Dendritic cell treated with granulocyte-macrophage colony-stimulating factor and Interleukin-4, amounts not matched to agents 40 ng/mL and 50 ng/mL, for 4 days (primary cell): ENCODE measurements at regions not wholly inside any gene's neighbourhood (a gene's known extent, or its start where the extent isn't known, plus 50 kb on each side); places are given as distances from the start of the nearest gene placed in this dataset.
"Not testable (repeated sequence)": the region's sequence is repeated elsewhere in the genome, so short reads cannot be mapped to it uniquely, and the experiment has no call there.

ENCODE experiments used
- H3K27ac Mint-ChIP-seq: one replicate; pipeline ENCODE4 v1.8.0; 2022; ENCODE audit warnings: mild to moderate bottlenecking, mixed read lengths
- H3K27me3 Mint-ChIP-seq: one replicate; pipeline ENCODE4 v1.8.0; 2022; ENCODE audit warnings: mild to moderate bottlenecking, mixed read lengths
- H3K36me3 Mint-ChIP-seq: one replicate; pipeline ENCODE4 v1.8.0; 2022; ENCODE audit warnings: low read depth, mixed read lengths
- H3K4me1 Mint-ChIP-seq: one replicate; pipeline ENCODE4 v1.8.0; 2022; ENCODE audit warnings: low read depth, mixed read lengths
- H3K4me3 Mint-ChIP-seq: one replicate; pipeline ENCODE4 v1.8.0; 2022; ENCODE audit warnings: mild to moderate bottlenecking, moderate library complexity, mixed read lengths
- H3K9me3 Mint-ChIP-seq: one replicate; pipeline ENCODE4 v1.8.0; 2022; ENCODE audit warnings: mixed read lengths
- intact Hi-C: fragments of 100-400 bp; cut with micrococcal nuclease; formaldehyde crosslinking; loops from one replicate; pipeline ENCODE4 v1.15.0; 2022

DNA sequence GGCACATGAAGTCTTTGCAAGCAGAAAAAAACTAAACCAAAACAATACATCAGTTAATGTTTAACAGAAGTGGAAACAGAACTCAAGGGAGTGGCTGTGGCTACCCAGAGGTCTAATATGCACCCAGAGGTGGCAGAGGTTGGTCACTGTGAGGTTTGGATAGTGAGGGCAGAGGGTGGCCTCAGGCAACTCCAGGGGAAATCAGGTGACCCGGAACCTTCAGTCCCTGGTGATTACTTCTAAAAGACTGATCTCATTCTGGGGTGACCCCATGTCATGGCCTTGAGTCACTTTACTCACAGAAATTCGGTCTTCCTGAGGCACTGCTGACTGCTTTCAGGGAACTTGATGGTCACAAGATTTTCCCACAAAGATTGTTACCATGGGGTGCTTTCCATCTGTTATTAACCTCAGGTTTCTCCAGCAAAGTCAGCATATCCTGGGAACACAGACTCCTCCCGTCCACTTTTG lies 99.4 kb downstream of the TMEM17 start:
- Mint-ChIP-seq H3K9me3 (no peaks in the 10 kb centered on the region), H3K27ac (no peak overlapping the region), H3K36me3 (no peaks in the 10 kb centered on the region), H3K4me3 (no peak overlapping the region), H3K4me1 (peaks cover 16% of the 10 kb centered on the region), H3K27me3 (no peaks in the 10 kb centered on the region)
- intact Hi-C loops = no loop called here

DNA sequence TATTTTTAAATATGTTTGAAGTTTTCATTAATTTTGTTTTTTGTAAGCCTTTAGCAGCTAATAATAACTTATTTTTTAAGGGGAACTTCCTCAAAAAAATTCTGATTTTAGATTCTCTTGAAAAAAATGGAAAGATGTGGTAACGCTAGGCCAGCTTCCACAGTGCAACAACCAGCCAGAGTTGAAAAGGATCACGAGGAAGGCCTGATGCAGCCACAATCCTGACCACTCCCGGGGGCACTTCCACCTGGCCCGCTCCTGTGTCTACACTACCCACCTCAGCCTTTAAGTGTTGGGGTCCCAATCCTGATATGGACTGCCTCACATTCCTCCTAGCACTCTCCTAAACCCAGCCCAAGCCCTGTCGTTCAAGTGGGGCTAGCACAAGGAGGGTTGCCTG lies 101.1 kb downstream of the TMEM17 start:
- peaks cover 6% of the 10 kb centered on the region for H3K4me1 Mint-ChIP-seq
- H3K27me3 Mint-ChIP-seq = no peaks in the 10 kb centered on the region
- no peak overlapping the region for H3K4me3 Mint-ChIP-seq
- intact Hi-C loops = no loop called here
- H3K9me3 Mint-ChIP-seq = no peaks in the 10 kb centered on the region
- no peaks in the 10 kb centered on the region for H3K36me3 Mint-ChIP-seq
- H3K27ac Mint-ChIP-seq = no peak overlapping the region

DNA sequence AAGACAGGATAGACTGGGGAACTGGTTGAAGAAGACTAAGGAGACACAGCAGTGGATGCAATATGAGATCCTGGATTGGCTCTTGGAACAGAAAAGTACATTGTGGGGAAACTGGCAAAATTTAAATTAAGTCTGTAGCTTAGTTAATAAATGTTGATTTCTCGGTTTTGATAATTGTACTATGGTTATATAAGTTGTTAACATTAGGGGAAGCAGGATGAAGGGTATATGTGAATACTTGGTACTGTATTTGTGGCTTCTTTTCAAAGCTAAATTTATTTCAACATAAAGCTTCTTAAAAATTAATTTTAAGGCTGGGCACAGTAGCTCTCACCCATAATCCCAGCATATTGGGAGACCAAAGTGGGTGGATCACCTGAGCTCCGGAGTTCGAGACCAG lies 103.8 kb downstream of the TMEM17 start:
- Mint-ChIP-seq H3K4me3 (no peak overlapping the region), H3K27me3 (no peaks in the 10 kb centered on the region), H3K27ac (no peak overlapping the region), H3K9me3 (no peaks in the 10 kb centered on the region), H3K36me3 (no peaks in the 10 kb centered on the region), H3K4me1 (peaks cover 14% of the 10 kb centered on the region)
- intact Hi-C loops = no loop called here

DNA sequence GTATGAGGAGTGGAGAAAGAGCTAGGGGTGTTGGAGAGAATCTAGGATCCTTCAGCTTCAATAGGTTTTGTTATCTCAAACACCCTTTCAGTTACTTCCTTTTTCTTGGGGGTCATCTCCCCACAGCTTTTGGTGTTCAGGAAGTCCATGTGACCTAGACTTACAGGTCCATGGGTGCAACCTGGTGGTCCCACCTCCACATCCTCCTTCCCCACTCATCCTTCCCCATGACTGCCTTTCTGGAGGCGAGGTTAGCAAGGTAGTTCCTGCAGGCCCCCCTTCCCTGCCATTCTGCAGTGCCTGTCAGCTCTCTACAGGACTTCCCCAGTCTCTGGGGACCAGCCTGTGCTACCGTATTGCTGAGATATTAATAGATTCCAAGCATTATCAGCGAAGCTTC lies 107.6 kb downstream of the TMEM17 start:
- Mint-ChIP-seq H3K4me3 (no peak overlapping the region), H3K36me3 (no peaks in the 10 kb centered on the region), H3K4me1 (peaks cover 8% of the 10 kb centered on the region), H3K27me3 (no peaks in the 10 kb centered on the region), H3K27ac (no peak overlapping the region), H3K9me3 (no peaks in the 10 kb centered on the region)
- intact Hi-C loops = no loop called here

DNA sequence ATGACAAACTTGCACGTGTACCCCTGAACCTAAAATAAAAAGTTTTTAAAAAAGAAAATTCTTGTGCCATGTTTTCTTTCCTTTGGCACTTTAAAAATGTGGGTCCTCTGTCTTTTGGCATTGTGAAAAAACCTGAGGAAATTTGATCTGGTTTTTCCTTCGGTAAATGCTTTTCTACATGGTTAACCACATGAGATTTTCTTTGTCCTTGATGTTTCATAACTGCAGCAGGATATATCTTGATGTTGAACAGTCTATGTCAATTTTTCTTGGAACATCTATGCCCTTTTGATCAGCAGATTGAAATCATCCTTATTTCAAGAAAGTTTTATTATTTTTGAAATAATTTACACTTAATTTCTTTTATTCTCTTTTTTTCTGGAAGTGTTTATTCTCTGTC lies 109.1 kb downstream of the TMEM17 start:
- H3K4me3 Mint-ChIP-seq = no peak overlapping the region
- H3K4me1 Mint-ChIP-seq = peaks cover 10% of the 10 kb centered on the region
- intact Hi-C loops = no loop called here
- no peaks in the 10 kb centered on the region for H3K27me3 Mint-ChIP-seq
- H3K9me3 Mint-ChIP-seq = no peaks in the 10 kb centered on the region
- H3K27ac Mint-ChIP-seq = no peak overlapping the region
- no peaks in the 10 kb centered on the region for H3K36me3 Mint-ChIP-seq

DNA sequence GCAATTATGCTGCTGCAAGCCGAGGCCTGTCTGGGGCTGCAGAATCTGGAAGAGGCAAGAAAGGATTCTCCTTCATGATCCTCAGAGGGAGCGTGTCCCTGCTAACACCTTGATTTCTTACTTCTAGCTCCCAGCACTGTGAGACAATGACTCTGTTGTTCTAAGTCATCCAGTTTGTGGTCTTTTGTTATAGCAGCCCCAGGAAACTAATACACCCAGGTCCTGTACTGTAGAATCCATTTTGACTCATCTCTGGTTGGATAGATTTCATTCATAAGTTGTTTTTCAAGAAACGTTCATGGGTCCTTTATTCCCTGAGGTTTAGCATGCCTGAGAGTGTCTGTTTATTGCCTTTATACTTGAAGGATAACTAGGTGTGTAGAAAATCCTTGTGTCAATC lies 112.7 kb downstream of the TMEM17 start:
- intact Hi-C loops = no loop called here
- H3K27ac Mint-ChIP-seq = no peak overlapping the region
- peaks cover 12% of the 10 kb centered on the region for H3K4me1 Mint-ChIP-seq
- H3K27me3 Mint-ChIP-seq = no peaks in the 10 kb centered on the region
- H3K9me3 Mint-ChIP-seq = no peaks in the 10 kb centered on the region
- no peaks in the 10 kb centered on the region for H3K36me3 Mint-ChIP-seq
- H3K4me3 Mint-ChIP-seq = no peak overlapping the region

DNA sequence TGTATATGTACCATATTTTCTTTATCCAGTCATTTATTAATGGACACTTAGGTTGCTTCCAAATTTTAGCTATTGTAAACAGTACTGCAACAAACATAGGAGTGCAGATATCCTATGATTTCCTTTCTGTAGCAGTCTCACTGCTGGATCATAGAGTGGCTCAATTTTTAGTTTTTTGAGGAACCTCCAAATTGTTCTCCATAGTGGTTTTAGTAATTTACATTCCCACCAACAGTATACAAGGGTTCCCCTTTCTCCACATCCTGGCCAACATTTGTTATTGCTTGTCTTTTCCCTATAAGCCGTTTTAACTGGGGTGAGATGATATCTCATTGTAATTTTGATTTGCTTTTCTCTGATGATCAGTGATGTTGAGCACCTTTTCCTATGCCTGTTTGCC lies 114.3 kb downstream of the TMEM17 start:
- no peak overlapping the region for H3K4me3 Mint-ChIP-seq
- H3K27me3 Mint-ChIP-seq = no peaks in the 10 kb centered on the region
- H3K4me1 Mint-ChIP-seq = peaks cover 8% of the 10 kb centered on the region
- intact Hi-C loops = no loop called here
- no peaks in the 10 kb centered on the region for H3K9me3 Mint-ChIP-seq
- no peaks in the 10 kb centered on the region for H3K36me3 Mint-ChIP-seq
- H3K27ac Mint-ChIP-seq = no peak overlapping the region

DNA sequence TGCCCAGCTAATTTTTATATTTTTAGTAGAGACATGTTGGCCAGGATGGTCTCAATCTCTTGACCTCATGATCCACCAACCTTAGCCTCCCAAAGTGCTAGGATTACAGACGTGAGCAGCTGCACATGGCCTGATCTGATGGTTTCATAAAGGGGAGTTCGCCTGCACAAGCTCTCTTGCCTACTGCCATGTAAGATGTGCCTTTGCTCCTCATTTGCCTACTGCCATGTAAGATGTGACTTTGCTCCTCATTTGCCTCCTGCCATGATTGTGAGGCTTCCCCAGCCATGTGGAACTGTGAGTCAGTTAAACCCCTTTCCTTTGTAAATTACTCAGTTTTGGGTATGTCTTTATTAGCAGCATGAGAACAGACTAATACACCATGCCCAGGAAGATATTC lies 119.6 kb downstream of the TMEM17 start:
- H3K27me3 Mint-ChIP-seq, H3K4me3 Mint-ChIP-seq, H3K36me3 Mint-ChIP-seq, intact Hi-C loops, H3K9me3 Mint-ChIP-seq, H3K4me1 Mint-ChIP-seq, H3K27ac Mint-ChIP-seq: not testable (repeated sequence)

DNA sequence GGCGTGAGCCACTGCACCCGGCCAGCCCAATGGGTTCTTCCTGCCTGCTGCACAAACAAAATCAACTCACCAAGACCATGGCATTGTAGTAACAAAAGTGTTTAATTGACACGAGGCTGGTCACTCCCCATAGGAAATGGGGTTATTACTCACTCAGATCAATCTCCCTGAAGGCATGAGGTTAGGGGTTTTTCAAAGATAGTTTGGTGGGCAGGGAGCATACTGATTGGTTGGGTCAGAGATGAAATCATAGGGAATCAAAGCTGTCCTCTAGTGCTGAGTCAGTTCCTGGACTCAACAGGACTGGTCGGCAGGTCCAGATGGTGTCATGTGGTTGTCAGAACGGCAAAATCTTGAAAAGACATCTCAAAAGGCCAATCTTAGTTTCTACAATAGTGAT lies 122.1 kb downstream of the TMEM17 start:
- H3K27me3 Mint-ChIP-seq = no peaks in the 10 kb centered on the region
- no peaks in the 10 kb centered on the region for H3K4me1 Mint-ChIP-seq
- intact Hi-C loops = no loop called here
- H3K4me3 Mint-ChIP-seq = no peak overlapping the region
- no peaks in the 10 kb centered on the region for H3K9me3 Mint-ChIP-seq
- H3K27ac Mint-ChIP-seq = no peak overlapping the region
- no peaks in the 10 kb centered on the region for H3K36me3 Mint-ChIP-seq

DNA sequence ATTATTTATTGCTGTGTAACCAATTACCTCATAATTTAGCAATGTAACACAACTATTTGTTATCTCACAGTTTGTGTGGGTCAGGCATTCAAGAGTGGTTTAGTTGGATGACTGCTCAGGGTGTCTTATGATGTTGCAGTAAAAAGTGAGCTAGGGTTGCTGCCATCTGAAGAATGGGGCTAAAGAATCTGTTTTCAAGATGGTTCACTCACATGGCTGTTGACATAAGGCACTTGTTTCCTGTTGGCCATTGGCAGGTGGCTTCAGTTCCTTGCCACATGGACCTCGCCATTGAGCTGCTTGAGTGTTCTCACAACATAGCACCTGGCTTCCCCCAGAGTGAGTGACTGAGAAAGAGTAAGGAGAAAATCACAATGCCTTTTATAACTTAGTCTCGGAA lies 123.2 kb downstream of the TMEM17 start:
- Mint-ChIP-seq H3K27ac (no peak overlapping the region), H3K9me3 (no peaks in the 10 kb centered on the region), H3K4me3 (no peak overlapping the region), H3K36me3 (no peaks in the 10 kb centered on the region), H3K27me3 (no peaks in the 10 kb centered on the region), H3K4me1 (no peaks in the 10 kb centered on the region)
- intact Hi-C loops = no loop called here

DNA sequence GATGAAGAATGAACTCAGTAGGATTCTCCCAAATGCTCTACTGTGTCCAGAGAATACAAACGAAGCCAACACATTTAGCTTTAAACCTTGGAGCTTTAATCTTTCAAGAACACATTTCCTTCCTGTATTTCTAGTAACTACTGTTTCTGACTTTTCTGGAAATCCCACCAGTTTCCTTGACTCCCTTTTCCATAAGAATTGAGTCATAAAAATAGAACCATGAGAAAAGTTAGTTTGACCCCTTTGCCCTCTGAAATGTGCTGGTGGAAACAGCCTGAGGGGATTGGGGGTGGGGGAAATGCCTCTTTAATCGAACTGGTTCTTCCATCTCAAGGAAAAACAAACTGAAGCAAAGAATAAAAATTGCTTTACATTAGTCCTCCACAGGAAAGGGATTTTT lies 123.9 kb downstream of the TMEM17 start:
- H3K36me3 Mint-ChIP-seq = no peaks in the 10 kb centered on the region
- H3K4me3 Mint-ChIP-seq = no peak overlapping the region
- H3K27ac Mint-ChIP-seq = no peak overlapping the region
- H3K4me1 Mint-ChIP-seq = no peaks in the 10 kb centered on the region
- no peaks in the 10 kb centered on the region for H3K27me3 Mint-ChIP-seq
- H3K9me3 Mint-ChIP-seq = no peaks in the 10 kb centered on the region
- intact Hi-C loops = no loop called here

DNA sequence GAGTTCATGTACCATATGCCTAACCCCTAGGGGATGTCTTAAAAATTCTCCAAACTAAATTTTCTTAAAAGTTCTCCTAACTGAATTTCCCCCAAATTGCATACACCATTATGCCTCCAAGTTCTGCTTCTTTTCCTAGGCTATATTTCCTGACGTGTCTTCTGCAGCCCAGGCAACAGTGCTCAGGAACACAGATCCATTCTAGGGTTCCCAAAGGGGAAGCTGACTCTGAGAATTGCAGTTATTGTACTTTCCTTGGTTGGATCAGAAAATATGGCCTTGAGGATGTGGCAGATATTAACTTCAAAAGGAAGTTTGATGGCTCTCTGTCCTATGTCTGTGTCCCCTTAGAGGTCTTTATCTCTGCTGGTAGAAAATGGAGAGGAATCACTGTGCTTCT lies 124.3 kb downstream of the TMEM17 start:
- H3K4me1 Mint-ChIP-seq = no peaks in the 10 kb centered on the region
- H3K9me3 Mint-ChIP-seq = no peaks in the 10 kb centered on the region
- H3K27me3 Mint-ChIP-seq = no peaks in the 10 kb centered on the region
- no peaks in the 10 kb centered on the region for H3K36me3 Mint-ChIP-seq
- no peak overlapping the region for H3K4me3 Mint-ChIP-seq
- no peak overlapping the region for H3K27ac Mint-ChIP-seq
- intact Hi-C loops = no loop called here

DNA sequence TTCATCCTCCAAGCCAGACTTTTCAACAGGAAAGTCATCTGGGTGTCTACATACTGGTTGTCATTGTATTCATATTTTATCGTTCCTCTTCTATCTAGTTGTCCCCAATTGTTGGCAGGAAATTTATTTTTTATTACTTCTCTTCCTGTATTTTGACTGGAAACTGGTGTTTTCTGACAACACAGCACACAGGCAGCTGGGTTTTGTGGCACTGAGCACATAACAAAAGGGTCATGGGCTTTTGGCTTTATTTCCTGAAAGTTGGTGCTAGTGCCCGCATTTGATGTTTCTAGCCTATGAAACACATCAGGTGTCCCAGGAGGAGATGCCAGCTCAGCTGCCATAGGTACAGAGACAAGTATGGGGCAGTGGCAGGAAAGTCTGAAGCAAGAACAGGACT lies 126.4 kb downstream of the TMEM17 start:
- Mint-ChIP-seq H3K4me1 (no peaks in the 10 kb centered on the region), H3K27me3 (no peaks in the 10 kb centered on the region), H3K36me3 (no peaks in the 10 kb centered on the region), H3K4me3 (no peak overlapping the region), H3K27ac (no peak overlapping the region), H3K9me3 (no peaks in the 10 kb centered on the region)
- intact Hi-C loops = no loop called here

DNA sequence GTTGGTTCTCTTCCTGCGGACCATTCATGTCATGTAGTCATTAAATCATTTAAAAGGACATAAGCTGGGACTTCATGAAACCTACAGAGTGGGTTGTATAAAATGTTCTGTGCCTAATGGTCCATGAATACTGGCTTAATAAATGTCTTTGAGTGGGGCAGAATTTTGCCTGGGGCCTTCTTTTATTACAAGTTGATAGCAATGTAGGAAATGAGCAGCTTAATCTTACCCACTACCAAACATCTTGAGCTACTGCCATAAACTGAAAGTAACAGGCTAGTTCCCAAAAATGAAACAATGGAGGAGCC lies 130.9 kb downstream of the TMEM17 start:
- Mint-ChIP-seq H3K27ac (no peak overlapping the region), H3K9me3 (peaks cover 14% of the 10 kb centered on the region), H3K4me1 (no peaks in the 10 kb centered on the region), H3K36me3 (no peaks in the 10 kb centered on the region), H3K4me3 (no peak overlapping the region), H3K27me3 (no peaks in the 10 kb centered on the region)
- intact Hi-C loops = no loop called here

DNA sequence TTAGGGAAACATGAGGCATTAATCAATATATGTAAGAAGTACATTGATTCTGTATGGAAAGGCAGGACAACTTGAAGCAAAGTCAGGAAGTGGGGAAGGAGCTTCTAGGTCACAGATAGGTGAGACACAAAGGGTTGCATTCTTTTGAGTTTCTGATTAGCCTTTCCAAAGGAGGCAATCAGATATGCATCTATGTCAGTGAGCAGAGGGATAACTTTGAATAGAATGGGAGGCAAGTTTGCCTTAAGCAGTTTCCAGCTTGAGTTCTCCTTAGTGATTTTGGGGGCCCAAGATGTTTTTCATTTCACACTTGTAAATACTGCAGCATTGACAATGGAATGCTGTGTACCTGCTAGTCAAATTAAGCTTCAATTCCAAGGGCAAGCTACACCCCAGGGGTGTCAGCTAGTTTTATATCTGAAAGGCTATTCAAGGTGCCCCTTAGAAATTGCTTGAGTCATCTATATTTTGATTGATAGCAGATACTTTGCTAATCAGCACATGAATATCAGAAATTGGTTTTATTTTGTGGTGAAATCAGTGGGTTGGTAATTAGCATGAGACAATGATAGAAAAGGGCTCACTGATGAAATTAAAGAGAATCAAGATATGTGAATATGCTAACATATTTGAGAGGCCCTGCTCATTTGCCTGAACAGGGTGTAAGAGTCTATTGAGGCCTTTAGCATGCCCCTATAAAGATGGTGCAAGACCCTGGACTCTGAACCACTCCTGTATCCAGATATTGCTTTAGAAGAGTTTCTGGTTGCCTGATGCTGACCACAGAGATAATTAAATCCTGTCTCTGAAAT lies 131.5 kb downstream of the TMEM17 start:
- Mint-ChIP-seq H3K27me3 (no peaks in the 10 kb centered on the region), H3K4me3 (no peak overlapping the region), H3K4me1 (no peaks in the 10 kb centered on the region), H3K9me3 (peaks cover 14% of the 10 kb centered on the region), H3K36me3 (no peaks in the 10 kb centered on the region), H3K27ac (no peak overlapping the region)
- intact Hi-C loops = no loop called here
